ENCODE measurements at regions not wholly inside any gene's neighbourhood (a gene's known extent, or its start where the extent isn't known, plus 50 kb on each side); places are given as distances from the start of the nearest gene placed in this dataset.

DNA sequence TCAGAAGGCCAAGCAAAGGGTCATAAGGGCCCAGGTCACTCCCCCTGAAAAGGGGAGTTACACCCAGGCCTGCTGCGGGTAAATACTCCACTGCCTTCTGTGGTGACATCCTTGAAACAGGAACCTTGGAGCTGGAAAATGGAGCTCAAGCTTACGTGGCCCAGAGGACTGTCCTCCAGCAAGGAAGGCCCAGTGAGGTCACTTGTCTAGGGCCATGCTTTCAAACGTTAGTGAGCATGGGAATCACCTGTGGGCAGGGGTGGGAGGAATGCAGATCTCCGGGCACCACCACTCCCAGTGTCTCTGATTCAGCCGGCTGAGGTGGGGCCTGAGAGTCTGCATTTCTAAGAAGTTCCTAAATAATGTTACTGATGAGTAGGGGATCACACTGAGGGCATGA is 140.5 kb upstream of the CCND2 start:
- Mint-ChIP-seq H3K4me3 (no peak overlapping the region), H3K4me1 (peaks cover 10% of the 10 kb centered on the region), H3K27ac (peak overlapping the region; percentile 41), H3K36me3 (ENCODE audit: low read depth) (peaks cover 2% of the 10 kb centered on the region), H3K27me3 (no peaks in the 10 kb centered on the region)
- ATAC-seq = no peak
- no peaks in the 10 kb centered on the region for H3K9me3 ChIP-seq (ENCODE audit: control insufficient read depth, low read length, poor library complexity, severe bottlenecking)
- no peak for DNase-seq

DNA sequence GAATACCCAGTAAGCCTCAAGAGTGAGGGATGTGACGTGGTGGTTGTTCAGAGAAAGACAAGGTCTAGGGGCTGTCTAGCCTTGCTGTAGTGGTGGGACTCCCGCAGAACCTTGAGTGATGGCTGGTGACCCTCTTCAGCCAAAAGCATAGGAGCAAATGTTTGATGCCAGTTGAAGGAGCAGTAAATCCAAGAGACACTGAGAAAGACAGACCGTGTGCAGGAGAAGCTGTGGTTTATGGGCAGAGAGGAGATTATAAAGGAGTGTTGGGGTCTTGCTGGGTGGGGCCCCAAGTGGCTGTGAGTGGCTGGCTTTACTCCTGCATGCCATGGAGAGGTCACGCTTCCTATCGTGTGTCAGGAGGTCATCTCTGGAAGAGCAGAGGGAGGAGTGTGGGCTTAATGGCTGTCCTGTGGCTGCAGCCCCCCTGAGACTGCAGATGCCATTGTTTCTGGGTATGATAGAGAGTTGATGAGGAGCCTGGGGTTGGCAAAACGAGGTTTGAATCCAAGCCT is 152.0 kb upstream of the CCND2 start:
- no peaks in the 10 kb centered on the region for H3K9me3 ChIP-seq (ENCODE audit: control insufficient read depth, low read length, poor library complexity, severe bottlenecking)
- DNase-seq (no peak), ATAC-seq (no peak)
- Mint-ChIP-seq H3K27me3 (no peaks in the 10 kb centered on the region), H3K36me3 (ENCODE audit: low read depth) (no peaks in the 10 kb centered on the region), H3K4me3 (no peak overlapping the region), H3K27ac (peak overlapping the region; percentile 75), H3K4me1 (peaks cover 20% of the 10 kb centered on the region)

DNA sequence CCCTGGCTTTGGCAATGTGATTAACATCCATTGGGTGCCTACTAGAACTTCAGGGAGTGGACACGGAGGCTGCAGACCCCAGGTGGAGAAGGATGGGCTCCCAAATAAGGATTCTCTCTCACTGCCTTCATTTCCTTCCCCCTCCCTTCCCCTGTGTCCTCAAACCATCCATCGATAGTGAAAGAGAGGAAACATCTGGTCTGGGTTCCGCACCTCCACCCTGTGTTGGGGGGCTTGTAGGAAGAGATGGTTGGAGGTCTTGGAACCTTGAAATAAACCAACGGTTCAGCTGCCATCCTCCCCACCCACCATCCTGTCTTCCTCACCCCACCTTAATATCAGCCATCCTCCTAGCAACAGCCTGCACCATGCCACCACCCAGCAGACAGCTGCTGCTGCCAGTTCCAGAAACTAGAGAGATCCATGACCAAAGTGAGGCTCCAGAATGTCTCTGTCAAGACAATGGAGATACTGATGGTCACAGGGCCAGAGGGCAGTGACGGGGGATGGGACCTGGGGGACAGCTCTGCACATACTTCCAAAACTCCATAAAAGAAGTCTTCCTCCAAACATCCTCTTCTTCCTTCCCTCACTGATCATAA is 153.1 kb upstream of the CCND2 start:
- Mint-ChIP-seq H3K27me3 (no peaks in the 10 kb centered on the region), H3K27ac (peak overlapping the region; percentile 75), H3K36me3 (ENCODE audit: low read depth) (no peaks in the 10 kb centered on the region), H3K4me3 (no peak overlapping the region), H3K4me1 (peaks cover 29% of the 10 kb centered on the region)
- no peak for ATAC-seq
- DNase-seq = no peak
- no peaks in the 10 kb centered on the region for H3K9me3 ChIP-seq (ENCODE audit: control insufficient read depth, low read length, poor library complexity, severe bottlenecking)

DNA sequence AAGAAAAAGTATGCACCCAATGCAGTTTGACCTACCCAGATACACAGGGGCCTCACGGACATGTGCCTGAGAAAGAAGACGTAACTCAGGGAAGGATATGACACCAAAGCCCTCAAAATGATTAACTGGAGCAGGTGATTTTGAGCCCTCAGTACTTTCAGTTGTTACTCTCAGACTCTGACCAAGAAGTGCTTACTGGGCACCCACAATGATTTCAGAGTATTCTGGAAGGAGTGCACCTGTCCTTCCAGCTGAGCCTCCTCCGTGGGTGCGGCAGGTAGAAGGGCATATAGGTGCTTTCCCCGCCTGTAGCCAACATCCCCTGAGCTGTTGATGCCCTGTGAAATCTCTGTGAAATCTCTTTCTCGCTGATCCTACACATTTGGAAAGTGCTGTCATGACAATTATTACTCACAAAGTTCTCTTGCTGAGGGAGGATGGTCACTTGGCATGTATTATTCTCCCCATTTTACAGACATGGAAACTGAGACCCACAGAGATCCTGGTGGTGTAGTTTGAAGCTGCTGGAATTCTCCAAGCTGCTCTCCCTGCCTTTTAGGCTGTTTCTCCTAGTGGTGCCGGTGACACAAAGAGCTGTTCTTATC is 154.3 kb upstream of the CCND2 start:
- no peak for DNase-seq
- H3K4me3 Mint-ChIP-seq = peak overlapping the region; percentile 88

GRCh38 chr12:4118601-4119156 is 154.9 kb upstream of the CCND2 start:
- Mint-ChIP-seq H3K27ac (peak overlapping the region; percentile 95), H3K4me3 (peak overlapping the region; percentile 88), H3K4me1 (peaks cover 35% of the 10 kb centered on the region), H3K27me3 (peaks cover 4% of the 10 kb centered on the region), H3K36me3 (ENCODE audit: low read depth) (no peaks in the 10 kb centered on the region)
- H3K9me3 ChIP-seq (ENCODE audit: control insufficient read depth, low read length, poor library complexity, severe bottlenecking) = no peaks in the 10 kb centered on the region
- ATAC-seq (peak; percentile 25), DNase-seq (no peak)

More for the DNA sequence above, 154.3 kb upstream of the CCND2 start:
- H3K4me1 Mint-ChIP-seq = peaks cover 35% of the 10 kb centered on the region
- ATAC-seq = peak; percentile 73
- peaks cover 4% of the 10 kb centered on the region for H3K27me3 Mint-ChIP-seq
- no peaks in the 10 kb centered on the region for H3K9me3 ChIP-seq (ENCODE audit: control insufficient read depth, low read length, poor library complexity, severe bottlenecking)
- H3K27ac Mint-ChIP-seq = peak overlapping the region; percentile 95
- H3K36me3 Mint-ChIP-seq (ENCODE audit: low read depth) = no peaks in the 10 kb centered on the region

GRCh38 chr12:4118017-4118510 is 155.5 kb upstream of the CCND2 start:
- H3K4me1 Mint-ChIP-seq = peaks cover 35% of the 10 kb centered on the region

DNA sequence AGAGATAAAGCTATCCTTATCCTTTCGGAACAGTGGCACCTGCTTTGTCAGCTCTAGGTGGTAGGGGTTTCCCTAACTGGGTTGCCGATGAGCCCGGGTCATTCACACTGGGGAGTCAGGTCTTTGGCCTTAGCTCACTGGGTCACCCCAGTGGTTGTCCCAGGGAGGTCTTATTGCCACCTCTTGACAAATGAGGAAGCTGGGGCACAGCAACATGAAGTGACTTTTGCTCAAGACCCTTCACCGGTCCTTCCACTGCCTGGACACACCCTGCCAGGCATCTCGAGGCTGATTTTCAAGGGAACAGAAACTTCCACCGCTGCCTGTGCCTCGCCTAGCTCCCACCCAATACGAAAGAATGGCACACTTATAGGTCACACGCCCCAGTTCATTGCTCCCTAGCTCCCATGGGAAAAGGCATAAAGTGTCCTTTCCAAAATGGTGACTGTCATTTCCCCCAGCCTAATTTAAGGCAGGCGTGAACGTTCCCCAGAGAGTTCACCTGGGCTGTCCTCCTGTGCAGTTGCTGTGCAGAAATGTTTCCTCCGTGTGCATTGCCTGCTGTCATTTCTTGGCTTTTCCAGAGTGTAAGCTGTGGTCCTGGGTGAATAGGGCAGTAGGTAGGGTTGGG is 156.1 kb upstream of the CCND2 start:
- no peaks in the 10 kb centered on the region for H3K9me3 ChIP-seq (ENCODE audit: control insufficient read depth, low read length, poor library complexity, severe bottlenecking)
- Mint-ChIP-seq H3K36me3 (ENCODE audit: low read depth) (no peaks in the 10 kb centered on the region), H3K27ac (peak overlapping the region; percentile 95), H3K4me1 (peaks cover 35% of the 10 kb centered on the region), H3K4me3 (peak overlapping the region; percentile 88), H3K27me3 (peaks cover 4% of the 10 kb centered on the region)
- ATAC-seq (no peak), DNase-seq (no peak)

More at GRCh38 chr12:4118017-4118510, 155.5 kb upstream of the CCND2 start:
- peak overlapping the region; percentile 95 for H3K27ac Mint-ChIP-seq
- no peaks in the 10 kb centered on the region for H3K9me3 ChIP-seq (ENCODE audit: control insufficient read depth, low read length, poor library complexity, severe bottlenecking)
- H3K36me3 Mint-ChIP-seq (ENCODE audit: low read depth) = no peaks in the 10 kb centered on the region
- H3K27me3 Mint-ChIP-seq = peaks cover 4% of the 10 kb centered on the region
- ATAC-seq (peak; percentile 67), DNase-seq (no peak)
- H3K4me3 Mint-ChIP-seq = peak overlapping the region; percentile 88

- Mint-ChIP-seq H3K36me3 (ENCODE audit: low read depth) (no peaks in the 10 kb centered on the region), H3K4me1 (peaks cover 35% of the 10 kb centered on the region), H3K27ac (peak overlapping the region; percentile 80), H3K4me3 (peak overlapping the region; percentile 90), H3K27me3 (peaks cover 10% of the 10 kb centered on the region)
- DNase-seq (no peak), ATAC-seq (no peak)
- no peaks in the 10 kb centered on the region for H3K9me3 ChIP-seq (ENCODE audit: control insufficient read depth, low read length, poor library complexity, severe bottlenecking)
Measured at GRCh38 chr12:4116251-4117111, 157.1 kb upstream of the CCND2 start.

GRCh38 chr12:4115570-4115969 is 158.0 kb upstream of the CCND2 start:
- no peaks in the 10 kb centered on the region for H3K9me3 ChIP-seq (ENCODE audit: control insufficient read depth, low read length, poor library complexity, severe bottlenecking)
- ATAC-seq (peak; percentile 18), DNase-seq (no peak)
- Mint-ChIP-seq H3K27ac (peak overlapping the region; percentile 80), H3K27me3 (peaks cover 17% of the 10 kb centered on the region), H3K4me1 (peaks cover 37% of the 10 kb centered on the region), H3K4me3 (peak overlapping the region; percentile 90), H3K36me3 (ENCODE audit: low read depth) (peaks cover 3% of the 10 kb centered on the region)

DNA sequence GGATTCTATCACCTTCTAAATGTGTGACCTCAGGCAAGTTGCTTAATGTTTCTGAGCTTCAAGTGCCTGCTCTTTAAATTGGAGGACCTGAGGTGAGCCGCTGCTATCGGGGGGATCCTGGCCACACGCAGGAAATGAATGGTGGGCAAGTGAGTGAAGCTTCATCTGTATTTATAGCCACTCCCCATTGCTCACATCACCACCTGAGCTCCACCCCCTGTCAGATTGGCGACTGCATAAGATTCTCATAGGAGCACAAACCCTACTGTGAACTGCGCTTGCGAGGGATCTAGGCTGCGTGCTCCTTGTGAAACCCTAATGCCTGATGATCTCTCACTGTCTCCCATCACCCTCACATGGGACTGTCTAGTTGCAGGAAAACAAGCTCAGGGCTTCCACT is 158.6 kb upstream of the CCND2 start:
- Mint-ChIP-seq H3K27ac (peak overlapping the region; percentile 80), H3K36me3 (ENCODE audit: low read depth) (peaks cover 3% of the 10 kb centered on the region), H3K4me3 (peak overlapping the region; percentile 90), H3K27me3 (peaks cover 17% of the 10 kb centered on the region), H3K4me1 (peaks cover 40% of the 10 kb centered on the region)
- H3K9me3 ChIP-seq (ENCODE audit: control insufficient read depth, low read length, poor library complexity, severe bottlenecking) = no peaks in the 10 kb centered on the region
- peak; percentile 50 for ATAC-seq
- DNase-seq = no peak

- peaks cover 17% of the 10 kb centered on the region for H3K27me3 Mint-ChIP-seq
- H3K4me1 Mint-ChIP-seq = peaks cover 27% of the 10 kb centered on the region
- no peak overlapping the region for H3K4me3 Mint-ChIP-seq
- ATAC-seq (no peak), DNase-seq (no peak)
- no peak overlapping the region for H3K27ac Mint-ChIP-seq
- H3K9me3 ChIP-seq (ENCODE audit: control insufficient read depth, low read length, poor library complexity, severe bottlenecking) = no peaks in the 10 kb centered on the region
- H3K36me3 Mint-ChIP-seq (ENCODE audit: low read depth) = peaks cover 3% of the 10 kb centered on the region
Measured at GRCh38 chr12:4112734-4113325, 160.7 kb upstream of the CCND2 start.

GRCh38 chr12:4112290-4112689 is 161.3 kb upstream of the CCND2 start:
- Mint-ChIP-seq H3K4me3 (no peak overlapping the region), H3K36me3 (ENCODE audit: low read depth) (peaks cover 3% of the 10 kb centered on the region), H3K27ac (no peak overlapping the region), H3K4me1 (peaks cover 28% of the 10 kb centered on the region), H3K27me3 (peaks cover 17% of the 10 kb centered on the region)
- ATAC-seq (no peak), DNase-seq (no peak)
- no peaks in the 10 kb centered on the region for H3K9me3 ChIP-seq (ENCODE audit: control insufficient read depth, low read length, poor library complexity, severe bottlenecking)

All from T-helper 17 cell (primary cell).